Fibroblast of pulmonary artery (primary cell): ENCODE measurements at regions not wholly inside any gene's neighbourhood (a gene's known extent, or its start where the extent isn't known, plus 50 kb on each side); places are given as distances from the start of the nearest gene placed in this dataset.

Experiments used
- DNase-seq: peaks from one replicate; pipeline ENCODE4 v3.0.0-alpha.2; 2010; ENCODE audit warnings: low read depth
- H3K4me3 ChIP-seq: replicated peaks from 2 replicates; pipeline ENCODE4 v1.5.1; 2011; ENCODE audit warnings: low read depth, mild to moderate bottlenecking, control low read depth, low read length, moderate library complexity
- TF ChIP-seq, protein P1 (sequence below): IDR thresholded peaks from 2 replicates; pipeline ENCODE4 v1.5.1; 2011; ENCODE audit warnings: mild to moderate bottlenecking, control low read depth, low read length, inconsistent platforms; ENCODE audit errors: missing control alignments

DNA sequence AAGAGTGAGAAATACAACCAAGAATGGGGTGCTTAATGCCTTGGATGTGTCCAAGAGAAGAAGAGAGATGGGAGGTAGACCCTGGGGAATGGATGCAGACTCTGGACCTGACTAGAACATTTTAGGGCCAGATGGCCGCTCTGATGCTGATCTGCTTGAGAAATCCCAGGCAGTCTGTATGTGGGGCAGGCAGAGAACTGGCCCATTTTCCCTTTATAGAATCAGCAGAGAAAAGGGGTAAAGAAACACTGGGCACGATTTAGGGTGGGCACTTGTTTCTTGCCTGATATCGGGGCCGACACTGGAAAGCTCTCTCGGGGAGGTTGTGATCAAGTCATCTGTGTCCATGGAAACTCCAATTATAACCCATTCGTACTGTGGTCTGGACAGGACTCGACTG is 118.5 kb upstream of the FSTL4 start:
- H3K4me3 ChIP-seq, result no peak overlapping the region
- DNase-seq, result no peak
- TF ChIP-seq, protein P1, sequence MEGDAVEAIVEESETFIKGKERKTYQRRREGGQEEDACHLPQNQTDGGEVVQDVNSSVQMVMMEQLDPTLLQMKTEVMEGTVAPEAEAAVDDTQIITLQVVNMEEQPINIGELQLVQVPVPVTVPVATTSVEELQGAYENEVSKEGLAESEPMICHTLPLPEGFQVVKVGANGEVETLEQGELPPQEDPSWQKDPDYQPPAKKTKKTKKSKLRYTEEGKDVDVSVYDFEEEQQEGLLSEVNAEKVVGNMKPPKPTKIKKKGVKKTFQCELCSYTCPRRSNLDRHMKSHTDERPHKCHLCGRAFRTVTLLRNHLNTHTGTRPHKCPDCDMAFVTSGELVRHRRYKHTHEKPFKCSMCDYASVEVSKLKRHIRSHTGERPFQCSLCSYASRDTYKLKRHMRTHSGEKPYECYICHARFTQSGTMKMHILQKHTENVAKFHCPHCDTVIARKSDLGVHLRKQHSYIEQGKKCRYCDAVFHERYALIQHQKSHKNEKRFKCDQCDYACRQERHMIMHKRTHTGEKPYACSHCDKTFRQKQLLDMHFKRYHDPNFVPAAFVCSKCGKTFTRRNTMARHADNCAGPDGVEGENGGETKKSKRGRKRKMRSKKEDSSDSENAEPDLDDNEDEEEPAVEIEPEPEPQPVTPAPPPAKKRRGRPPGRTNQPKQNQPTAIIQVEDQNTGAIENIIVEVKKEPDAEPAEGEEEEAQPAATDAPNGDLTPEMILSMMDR, result no peak

- no peak overlapping the region for H3K4me3 ChIP-seq
- TF ChIP-seq, protein P1, result no peak
- no peak for DNase-seq
These were observed 118.0 kb upstream of the FSTL4 start for GRCh38 chr5:133730346-133730745.

DNA sequence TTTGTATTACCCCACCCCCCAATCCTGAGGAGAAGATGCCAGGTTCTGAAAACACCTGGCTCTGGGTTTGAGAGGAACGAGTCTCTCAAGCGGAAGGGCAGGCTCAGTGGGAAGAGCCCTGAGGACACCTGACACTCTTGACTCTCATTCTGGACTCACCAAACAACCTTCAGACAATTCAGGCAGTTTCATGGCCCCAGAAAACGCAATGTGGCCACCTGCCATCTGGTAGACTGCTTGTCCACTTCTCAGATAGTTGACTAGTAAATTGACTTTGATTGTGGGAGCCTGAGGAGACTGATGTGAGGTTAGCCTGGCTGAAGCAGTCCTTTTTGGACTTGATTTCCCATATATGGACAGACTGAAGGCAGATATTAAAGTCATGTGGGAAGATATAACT is 117.5 kb upstream of the FSTL4 start:
- TF ChIP-seq, protein P1, result no peak
- no peak for DNase-seq
- no peak overlapping the region for H3K4me3 ChIP-seq

DNA sequence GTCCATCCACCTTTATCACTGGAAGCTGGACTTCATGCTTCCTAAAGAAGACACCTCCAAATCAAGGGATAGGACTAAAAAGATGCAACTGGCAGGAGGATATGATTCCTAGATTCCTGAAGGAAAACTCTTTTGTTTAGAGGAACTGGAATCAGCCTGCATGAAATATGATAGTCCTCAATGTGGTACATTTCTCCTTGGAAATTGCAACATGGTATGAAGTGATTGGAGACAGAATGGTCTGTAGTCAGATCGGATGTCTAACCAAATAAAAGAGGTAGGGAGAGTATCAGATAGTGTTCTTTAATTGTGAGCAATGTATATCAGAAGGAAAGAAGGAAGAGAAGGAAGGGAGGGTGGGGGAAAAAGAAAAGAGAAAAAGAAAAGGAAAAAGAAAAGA is 116.1 kb upstream of the FSTL4 start:
- no peak overlapping the region for H3K4me3 ChIP-seq
- DNase-seq, result no peak
- TF ChIP-seq, protein P1, result no peak

GRCh38 chr5:133727636-133728035 is 115.3 kb upstream of the FSTL4 start:
- TF ChIP-seq, protein P1, result no peak
- H3K4me3 ChIP-seq, result no peak overlapping the region
- DNase-seq, result no peak

- TF ChIP-seq, protein P1, result no peak
- no peak overlapping the region for H3K4me3 ChIP-seq
- no peak for DNase-seq
These were observed 111.5 kb upstream of the FSTL4 start for GRCh38 chr5:133723651-133724366.

GRCh38 chr5:133723126-133723525 is 110.8 kb upstream of the FSTL4 start:
- TF ChIP-seq, protein P1, result no peak
- H3K4me3 ChIP-seq, result no peak overlapping the region
- no peak for DNase-seq
